ENCODE measurements at regions not wholly inside any gene's neighbourhood (a gene's known extent, or its start where the extent isn't known, plus 50 kb on each side); places are given as distances from the start of the nearest gene placed in this dataset.

DNA sequence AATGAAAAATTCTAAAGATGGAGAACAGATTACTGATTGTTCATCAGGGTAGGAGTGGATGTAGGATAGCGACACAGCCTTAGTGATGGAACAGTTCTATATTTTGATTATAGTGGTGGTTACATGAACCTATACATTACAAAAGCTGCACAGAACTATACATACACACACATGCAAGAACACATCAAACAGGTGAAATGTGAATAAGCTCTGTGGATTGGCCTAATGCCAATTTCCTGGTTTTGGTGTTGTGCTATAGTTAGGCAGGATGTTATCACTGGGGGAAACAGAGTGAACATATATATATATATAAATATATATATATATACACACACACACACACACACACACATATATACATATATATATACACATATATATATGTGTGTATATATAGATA is 76.4 kb upstream of the PIK3CG start:
- H3K4me1 ChIP-seq (ENCODE audit: low read length) = peaks cover 46% of the 10 kb centered on the region
- H2AFZ ChIP-seq (ENCODE audit: low read depth, low read length) = no peak overlapping the region
- no peak overlapping the region for H3K27ac ChIP-seq (ENCODE audit: low read length)
- no peak overlapping the region for H3K9ac ChIP-seq (ENCODE audit: low read length)
- TF ChIP-seq EZH2phosphoT487 (IDR thresholded peaks at IDR 0.05; ENCODE audit: low read depth) = no peak
- TF ChIP-seq, protein P1, sequence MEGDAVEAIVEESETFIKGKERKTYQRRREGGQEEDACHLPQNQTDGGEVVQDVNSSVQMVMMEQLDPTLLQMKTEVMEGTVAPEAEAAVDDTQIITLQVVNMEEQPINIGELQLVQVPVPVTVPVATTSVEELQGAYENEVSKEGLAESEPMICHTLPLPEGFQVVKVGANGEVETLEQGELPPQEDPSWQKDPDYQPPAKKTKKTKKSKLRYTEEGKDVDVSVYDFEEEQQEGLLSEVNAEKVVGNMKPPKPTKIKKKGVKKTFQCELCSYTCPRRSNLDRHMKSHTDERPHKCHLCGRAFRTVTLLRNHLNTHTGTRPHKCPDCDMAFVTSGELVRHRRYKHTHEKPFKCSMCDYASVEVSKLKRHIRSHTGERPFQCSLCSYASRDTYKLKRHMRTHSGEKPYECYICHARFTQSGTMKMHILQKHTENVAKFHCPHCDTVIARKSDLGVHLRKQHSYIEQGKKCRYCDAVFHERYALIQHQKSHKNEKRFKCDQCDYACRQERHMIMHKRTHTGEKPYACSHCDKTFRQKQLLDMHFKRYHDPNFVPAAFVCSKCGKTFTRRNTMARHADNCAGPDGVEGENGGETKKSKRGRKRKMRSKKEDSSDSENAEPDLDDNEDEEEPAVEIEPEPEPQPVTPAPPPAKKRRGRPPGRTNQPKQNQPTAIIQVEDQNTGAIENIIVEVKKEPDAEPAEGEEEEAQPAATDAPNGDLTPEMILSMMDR (IDR thresholded peaks at IDR 0.05; ENCODE audit: low read depth, low read length) = no peak
- no peaks in the 10 kb centered on the region for H3K27me3 ChIP-seq (ENCODE audit: low read depth, low read length)
- no peaks in the 10 kb centered on the region for H3K36me3 ChIP-seq (replicated peaks; ENCODE audit: low read depth, low read length)
- no peak overlapping the region for H3K4me3 ChIP-seq (ENCODE audit: low read length)
- no peaks in the 10 kb centered on the region for H4K20me1 ChIP-seq (ENCODE audit: insufficient read depth, low read length)
- H3K9me3 ChIP-seq (ENCODE audit: insufficient read depth, low read length) = no peaks in the 10 kb centered on the region
- no peak overlapping the region for H3K4me2 ChIP-seq (ENCODE audit: low read length)
- no peaks in the 10 kb centered on the region for H3K79me2 ChIP-seq (ENCODE audit: low read length)

DNA sequence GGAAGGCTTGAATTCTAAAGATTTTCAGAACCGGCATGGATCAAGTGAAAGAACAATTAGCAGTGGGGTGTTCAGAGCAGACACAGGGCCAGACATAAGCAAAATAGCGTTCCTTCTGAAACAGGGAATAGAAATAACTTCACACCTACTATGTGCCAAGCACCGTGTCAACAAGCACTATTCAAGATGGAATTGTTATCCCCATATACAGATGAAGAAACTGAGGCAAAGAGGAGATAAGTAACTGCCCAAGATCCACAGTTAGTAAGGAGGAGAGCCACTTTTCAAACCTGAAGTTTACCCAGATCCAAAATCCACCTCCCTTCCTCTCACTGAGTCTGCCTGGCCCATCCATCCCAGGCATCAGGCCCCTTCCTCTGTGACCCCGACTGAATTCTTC is 73.6 kb upstream of the PIK3CG start:
- H3K9ac ChIP-seq (ENCODE audit: low read length) = no peak overlapping the region
- H4K20me1 ChIP-seq (ENCODE audit: insufficient read depth, low read length) = no peaks in the 10 kb centered on the region
- H3K27ac ChIP-seq (ENCODE audit: low read length) = no peak overlapping the region
- TF ChIP-seq, protein P1 (IDR thresholded peaks at IDR 0.05; ENCODE audit: low read depth, low read length) = no peak
- no peak for TF ChIP-seq EZH2phosphoT487 (IDR thresholded peaks at IDR 0.05; ENCODE audit: low read depth)
- no peaks in the 10 kb centered on the region for H3K36me3 ChIP-seq (replicated peaks; ENCODE audit: low read depth, low read length)
- no peak overlapping the region for H3K4me2 ChIP-seq (ENCODE audit: low read length)
- H3K4me3 ChIP-seq (ENCODE audit: low read length) = no peak overlapping the region
- H3K27me3 ChIP-seq (ENCODE audit: low read depth, low read length) = no peaks in the 10 kb centered on the region
- H3K9me3 ChIP-seq (ENCODE audit: insufficient read depth, low read length) = no peaks in the 10 kb centered on the region
- H3K4me1 ChIP-seq (ENCODE audit: low read length) = peaks cover 44% of the 10 kb centered on the region
- no peaks in the 10 kb centered on the region for H3K79me2 ChIP-seq (ENCODE audit: low read length)
- no peak overlapping the region for H2AFZ ChIP-seq (ENCODE audit: low read depth, low read length)

DNA sequence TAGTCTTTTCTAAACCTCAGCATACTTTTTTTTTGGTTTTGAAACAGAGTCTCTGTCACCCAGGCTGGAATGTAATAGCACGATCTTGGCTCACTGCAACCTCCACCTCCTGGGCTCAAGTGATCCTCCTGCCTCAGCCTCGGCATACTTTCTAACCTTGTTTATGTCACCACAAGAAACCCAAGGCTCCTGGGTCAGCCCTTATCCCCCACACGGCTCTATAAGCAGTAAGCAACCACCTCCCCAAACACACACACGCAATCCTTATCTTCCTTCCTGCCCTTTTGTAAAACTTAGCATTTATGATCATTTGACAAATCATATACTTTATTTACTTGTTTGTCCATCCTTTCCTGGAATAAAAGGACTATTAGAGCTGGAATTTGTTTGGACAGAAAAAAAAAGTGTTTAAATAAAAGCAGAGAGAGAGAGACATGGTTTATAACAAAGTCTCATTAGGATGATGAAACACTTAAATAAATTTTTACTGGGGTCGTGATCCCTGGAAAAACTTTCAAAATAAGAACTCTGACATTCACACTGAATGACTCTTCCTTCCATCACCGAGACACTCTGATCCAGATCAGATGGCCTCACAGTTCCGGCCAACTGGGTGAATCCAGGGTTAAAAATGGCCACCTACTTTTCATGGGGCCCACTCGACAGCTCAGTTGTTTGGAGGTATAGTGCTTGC is 72.7 kb upstream of the PIK3CG start:
- no peaks in the 10 kb centered on the region for H3K36me3 ChIP-seq (replicated peaks; ENCODE audit: low read depth, low read length)
- TF ChIP-seq EZH2phosphoT487 (IDR thresholded peaks at IDR 0.05; ENCODE audit: low read depth) = no peak
- TF ChIP-seq, protein P1 (IDR thresholded peaks at IDR 0.05; ENCODE audit: low read depth, low read length) = no peak

DNA sequence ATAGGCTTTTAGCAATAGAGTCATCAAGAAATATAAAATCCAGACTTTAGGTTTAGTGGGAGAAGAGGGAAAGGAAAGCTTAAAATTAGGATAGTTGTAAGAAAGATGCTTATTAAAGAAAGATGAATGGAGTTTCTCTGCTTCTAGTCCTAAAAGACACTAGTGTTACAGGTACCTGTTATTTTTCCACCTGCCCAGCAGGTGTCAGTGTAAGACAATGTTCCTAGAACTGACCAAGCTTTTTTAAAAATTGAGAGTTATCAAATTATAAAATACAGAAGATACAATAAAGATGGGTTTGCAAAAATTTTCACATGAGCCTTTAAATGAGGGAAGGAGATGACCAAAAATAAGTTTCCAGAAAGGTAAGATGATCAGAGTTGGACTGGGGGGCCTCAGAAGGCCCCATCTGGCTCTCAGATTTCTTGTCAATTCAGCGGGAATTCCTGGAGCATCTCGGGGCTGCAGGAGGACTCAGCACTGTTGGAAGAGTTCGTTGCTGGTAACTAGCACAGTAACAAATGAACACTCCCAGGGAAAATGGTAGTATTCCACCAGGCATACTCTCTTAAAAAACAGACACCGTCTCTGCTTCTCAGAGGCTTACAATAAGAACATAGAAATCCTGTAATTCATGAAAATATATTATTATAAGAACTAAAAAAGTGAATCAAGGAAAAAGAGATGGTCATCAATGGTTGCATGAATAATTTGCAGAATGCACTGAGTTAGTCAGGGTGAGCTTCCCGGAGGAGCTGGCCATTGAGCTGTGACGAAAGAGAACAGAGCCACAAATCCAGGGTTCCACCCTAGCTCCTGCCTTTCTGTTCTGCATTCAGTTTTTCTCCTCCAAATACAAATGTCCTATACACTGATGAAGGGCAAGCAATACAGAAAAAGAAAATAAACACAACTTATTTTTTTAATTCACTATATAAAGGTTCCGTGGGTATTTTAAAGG is 71.8 kb upstream of the PIK3CG start:
- Histone ChIP-seq H3K9me3 (ENCODE audit: insufficient read depth, low read length) (peaks cover 14% of the 10 kb centered on the region), H3K4me1 (ENCODE audit: low read length) (peaks cover 37% of the 10 kb centered on the region), H4K20me1 (ENCODE audit: insufficient read depth, low read length) (no peaks in the 10 kb centered on the region)

More for the DNA sequence above, 72.7 kb upstream of the PIK3CG start:
- H3K4me1 ChIP-seq (ENCODE audit: low read length) = peaks cover 37% of the 10 kb centered on the region
- H3K4me3 ChIP-seq (ENCODE audit: low read length) = no peak overlapping the region
- no peak overlapping the region for H2AFZ ChIP-seq (ENCODE audit: low read depth, low read length)
- H4K20me1 ChIP-seq (ENCODE audit: insufficient read depth, low read length) = no peaks in the 10 kb centered on the region
- H3K27me3 ChIP-seq (ENCODE audit: low read depth, low read length) = no peaks in the 10 kb centered on the region
- H3K79me2 ChIP-seq (ENCODE audit: low read length) = no peaks in the 10 kb centered on the region
- H3K9ac ChIP-seq (ENCODE audit: low read length) = no peak overlapping the region
- no peak overlapping the region for H3K27ac ChIP-seq (ENCODE audit: low read length)
- no peak overlapping the region for H3K4me2 ChIP-seq (ENCODE audit: low read length)
- 0 out of 2 replicates have a peak, but pooled peaks cover 5% of the 10 kb centered on the region for H3K9me3 ChIP-seq (ENCODE audit: insufficient read depth, low read length)

More for the DNA sequence above, 71.8 kb upstream of the PIK3CG start:
- Histone ChIP-seq H3K36me3 (replicated peaks; ENCODE audit: low read depth, low read length) (peaks cover 5% of the 10 kb centered on the region), H3K27ac (ENCODE audit: low read length) (no peak overlapping the region), H3K9ac (ENCODE audit: low read length) (no peak overlapping the region), H3K4me2 (ENCODE audit: low read length) (no peak overlapping the region), H3K27me3 (ENCODE audit: low read depth, low read length) (no peaks in the 10 kb centered on the region), H2AFZ (ENCODE audit: low read depth, low read length) (no peak overlapping the region), H3K4me3 (ENCODE audit: low read length) (no peak overlapping the region), H3K79me2 (ENCODE audit: low read length) (no peaks in the 10 kb centered on the region)
- TF ChIP-seq, protein P1 (IDR thresholded peaks at IDR 0.05; ENCODE audit: low read depth, low read length) = peak; percentile 82
- TF ChIP-seq EZH2phosphoT487 (IDR thresholded peaks at IDR 0.05; ENCODE audit: low read depth) = no peak
